ENCODE measurements at regions not wholly inside any gene's neighbourhood (a gene's known extent, or its start where the extent isn't known, plus 50 kb on each side); places are given as distances from the start of the nearest gene placed in this dataset.

GRCh38 chr20:58004900-58005299 lies 223.6 kb downstream of the ANKRD60 start:
- TF ChIP-seq CTCF (IDR thresholded peaks at IDR 0.05; ENCODE audit: insufficient read depth, low read length, poor library complexity, severe bottlenecking) (no peak), EZH2phosphoT487 (conservative IDR thresholded peaks at IDR 0.05; ENCODE audit: low read length) (no peak)
